Retinal pigment epithelial cell (primary cell): ENCODE measurements at regions not wholly inside any gene's neighbourhood (a gene's known extent, or its start where the extent isn't known, plus 50 kb on each side); places are given as distances from the start of the nearest gene placed in this dataset.

Experiments used
- DNase-seq: peaks from one replicate; pipeline ENCODE4 v3.0.0-alpha.2; 2010; ENCODE audit warnings: low read depth
- H3K4me3 ChIP-seq: 2 replicates; pipeline ENCODE4 v1.5.1; 2011; ENCODE audit warnings: mild to moderate bottlenecking, low read length, control low read depth, moderate library complexity
- CTCF ChIP-seq: conservative IDR thresholded peaks from 2 replicates; pipeline ENCODE4 v1.5.1; 2011; ENCODE audit warnings: low read depth, low read length, control low read depth, inconsistent platforms

- no peak overlapping the region for H3K4me3 ChIP-seq
- TF ChIP-seq CTCF, result no peak
- no peak for DNase-seq
These were observed 75.7 kb upstream of the INCENP start for GRCh38 chr11:62048100-62048499.

- no peak for TF ChIP-seq CTCF
- H3K4me3 ChIP-seq, result no peak overlapping the region
- DNase-seq, result no peak
These were observed 77.2 kb upstream of the INCENP start for GRCh38 chr11:62046568-62047100.

GRCh38 chr11:62044639-62045121 lies 77.2 kb upstream of the FTH1 start:
- TF ChIP-seq CTCF, result no peak
- H3K4me3 ChIP-seq, result no peak overlapping the region
- peak; percentile 53 for DNase-seq

- TF ChIP-seq CTCF, result no peak
- DNase-seq, result no peak
- no peak overlapping the region for H3K4me3 ChIP-seq
These were observed 67.9 kb upstream of the FTH1 start for GRCh38 chr11:62035293-62035692.

- no peak for DNase-seq
- no peak overlapping the region for H3K4me3 ChIP-seq
- no peak for TF ChIP-seq CTCF
These were observed 66.6 kb upstream of the FTH1 start for GRCh38 chr11:62034036-62034338.

- no peak for TF ChIP-seq CTCF
- DNase-seq, result no peak
- H3K4me3 ChIP-seq, result no peak overlapping the region
These were observed 66.0 kb upstream of the FTH1 start for GRCh38 chr11:62033191-62034035.
